ENCODE measurements at regions not wholly inside any gene's neighbourhood (a gene's known extent, or its start where the extent isn't known, plus 50 kb on each side); places are given as distances from the start of the nearest gene placed in this dataset.
"Not testable (repeated sequence)": the region's sequence is repeated elsewhere in the genome, so short reads cannot be mapped to it uniquely, and the experiment has no call there.

GRCh38 chrX:144717682-144718081 is 529.6 kb upstream of the SPANXN1 start:
- H3K36me3 ChIP-seq, result no peaks in the 10 kb centered on the region
- H3K27ac ChIP-seq, result no peak overlapping the region
- no peak for DNase-seq

DNA sequence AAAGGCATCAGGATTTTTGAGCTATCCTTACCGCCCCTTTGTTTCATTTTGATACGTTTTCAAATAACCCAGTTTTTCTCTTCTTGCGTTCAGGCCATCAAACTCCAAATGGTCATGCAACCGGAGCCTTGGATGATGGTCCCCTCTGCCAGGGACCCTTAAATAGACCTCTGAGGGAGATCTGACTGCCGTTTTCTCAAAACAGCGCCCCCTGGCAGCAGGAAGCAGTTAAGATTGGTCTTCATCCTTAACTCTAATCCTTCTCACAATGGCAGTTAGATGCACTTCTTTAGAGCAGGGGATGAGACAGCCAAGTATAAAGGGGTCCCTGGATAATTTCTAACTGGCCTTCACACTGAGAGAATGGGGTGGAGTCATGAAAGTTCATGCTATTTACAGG is 525.0 kb upstream of the SPANXN1 start:
- Histone ChIP-seq H3K4me1 (no peaks in the 10 kb centered on the region), H3K27me3 (no peaks in the 10 kb centered on the region), H3K27ac (no peak overlapping the region), H3K9me3 (no peaks in the 10 kb centered on the region), H3K4me3 (no peak overlapping the region), H3K36me3 (no peaks in the 10 kb centered on the region)
- no peak for TF ChIP-seq CTCF (IDR thresholded peaks at IDR 0.05)
- no peak for DNase-seq
- intact Hi-C loops (cut with DNase I; ENCODE audit: low total_unique reads), result no loop called here

More at GRCh38 chrX:144717682-144718081, 529.6 kb upstream of the SPANXN1 start:
- Histone ChIP-seq H3K27me3 (no peaks in the 10 kb centered on the region), H3K9me3 (no peaks in the 10 kb centered on the region), H3K4me3 (no peak overlapping the region), H3K4me1 (peaks cover 0 to 4% (median 0%) of the 10 kb centered on the region in 4 donors)
- TF ChIP-seq CTCF (IDR thresholded peaks at IDR 0.05), result no peak
- intact Hi-C loops (cut with DNase I; ENCODE audit: low total_unique reads), result no loop called here

DNA sequence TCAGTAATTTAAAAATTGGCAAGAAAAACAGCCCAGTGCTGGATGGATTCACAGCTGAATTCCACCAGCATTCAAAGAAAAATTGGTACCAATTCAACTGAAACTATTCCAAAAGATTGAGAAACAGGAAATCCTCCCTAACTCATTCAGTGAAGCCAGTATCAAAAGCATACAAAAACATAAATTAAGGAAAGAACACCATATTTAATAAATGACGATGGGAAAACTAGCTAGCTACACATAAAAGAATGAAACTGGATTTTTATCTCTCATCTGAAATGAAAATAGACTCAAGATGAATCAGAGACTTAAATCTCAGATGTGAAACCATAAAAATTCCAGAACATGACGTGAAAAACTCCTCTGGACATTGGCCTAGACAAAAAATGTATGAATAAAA is 516.8 kb upstream of the SPANXN1 start:
- Histone ChIP-seq H3K9me3 (no peaks in the 10 kb centered on the region), H3K27me3 (no peaks in the 10 kb centered on the region), H3K36me3 (no peaks in the 10 kb centered on the region), H3K4me3 (no peak overlapping the region), H3K4me1 (no peaks in the 10 kb centered on the region), H3K27ac (no peak overlapping the region)
- intact Hi-C loops (cut with DNase I; ENCODE audit: low total_unique reads), result no loop called here
- TF ChIP-seq CTCF (IDR thresholded peaks at IDR 0.05), result no peak
- no peak for DNase-seq

DNA sequence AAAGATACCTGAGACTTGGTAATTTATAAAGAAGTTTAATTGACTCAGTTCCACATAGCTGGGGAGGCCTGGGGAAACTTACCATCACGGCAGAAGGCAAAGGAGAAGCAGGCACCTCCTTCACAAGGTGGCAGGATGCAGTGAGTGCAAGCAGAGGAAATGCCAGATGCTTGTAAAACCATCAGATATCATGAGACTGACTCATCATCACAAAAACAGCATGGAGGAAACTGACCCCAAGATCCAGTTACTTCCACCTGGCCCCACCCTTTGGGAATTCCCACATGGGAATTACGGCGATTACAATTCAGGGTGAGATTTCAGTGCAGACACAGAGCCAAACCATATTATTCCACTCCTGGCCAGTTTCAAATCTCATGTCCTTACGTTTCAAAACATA is 514.7 kb upstream of the SPANXN1 start:
- no peak for DNase-seq
- no peak for TF ChIP-seq CTCF (IDR thresholded peaks at IDR 0.05)
- no peaks in the 10 kb centered on the region for H3K9me3 ChIP-seq
- no peak overlapping the region for H3K27ac ChIP-seq
- H3K36me3 ChIP-seq, result no peaks in the 10 kb centered on the region
- H3K4me3 ChIP-seq, result no peak overlapping the region
- intact Hi-C loops (cut with DNase I; ENCODE audit: low total_unique reads), result no loop called here
- H3K4me1 ChIP-seq, result no peaks in the 10 kb centered on the region
- H3K27me3 ChIP-seq, result no peaks in the 10 kb centered on the region

DNA sequence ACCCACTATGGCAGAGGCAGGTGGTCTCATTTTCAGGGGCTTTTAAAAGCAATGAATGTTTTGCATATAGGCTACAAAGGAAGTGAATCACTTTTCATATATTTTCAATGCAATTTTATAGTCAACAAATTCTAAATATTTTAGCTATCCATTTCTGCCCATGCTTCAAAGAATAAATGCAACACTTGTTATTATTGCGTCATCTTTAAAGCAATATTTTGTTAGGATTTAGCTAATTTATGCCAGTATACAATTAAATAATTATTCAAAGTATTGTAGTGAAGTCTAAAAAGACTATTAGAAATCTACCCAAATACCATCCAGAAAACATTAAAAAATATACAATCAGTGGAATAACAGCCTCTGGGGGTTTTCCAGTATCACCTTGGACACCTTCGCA is 509.1 kb upstream of the SPANXN1 start:
- no peak overlapping the region for H3K27ac ChIP-seq
- no peak overlapping the region for H3K4me3 ChIP-seq
- no peaks in the 10 kb centered on the region for H3K27me3 ChIP-seq
- intact Hi-C loops (cut with DNase I; ENCODE audit: low total_unique reads), result no loop called here
- H3K9me3 ChIP-seq, result no peaks in the 10 kb centered on the region
- TF ChIP-seq CTCF (IDR thresholded peaks at IDR 0.05), result no peak
- no peak for DNase-seq
- H3K4me1 ChIP-seq, result no peaks in the 10 kb centered on the region
- H3K36me3 ChIP-seq, result no peaks in the 10 kb centered on the region

DNA sequence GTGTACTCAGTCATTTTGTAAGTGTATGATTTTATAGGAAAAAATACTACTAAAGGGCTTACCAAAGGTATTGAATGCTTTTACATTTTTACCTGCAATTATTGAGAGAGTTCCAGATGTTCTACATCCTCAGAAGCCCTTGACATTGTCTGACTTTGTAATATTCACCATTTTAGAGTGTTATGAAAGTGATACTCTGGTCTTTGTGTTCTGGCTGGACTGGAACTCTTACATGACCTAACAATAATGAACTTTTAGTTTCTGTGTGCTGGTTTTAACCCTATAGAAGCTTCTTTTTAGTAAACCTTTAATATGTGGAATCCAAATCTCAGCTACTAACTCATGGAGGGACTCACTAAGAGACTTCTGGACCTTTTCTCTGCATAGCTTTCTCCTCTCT is 478.8 kb upstream of the SPANXN1 start:
- intact Hi-C loops (cut with DNase I; ENCODE audit: low total_unique reads), result no loop called here
- no peak for DNase-seq
- TF ChIP-seq CTCF (IDR thresholded peaks at IDR 0.05), result no peak
- H3K4me1 ChIP-seq, result no peaks in the 10 kb centered on the region
- no peak overlapping the region for H3K4me3 ChIP-seq
- no peaks in the 10 kb centered on the region for H3K27me3 ChIP-seq
- H3K27ac ChIP-seq, result no peak overlapping the region
- H3K9me3 ChIP-seq, result no peaks in the 10 kb centered on the region
- H3K36me3 ChIP-seq, result no peaks in the 10 kb centered on the region

DNA sequence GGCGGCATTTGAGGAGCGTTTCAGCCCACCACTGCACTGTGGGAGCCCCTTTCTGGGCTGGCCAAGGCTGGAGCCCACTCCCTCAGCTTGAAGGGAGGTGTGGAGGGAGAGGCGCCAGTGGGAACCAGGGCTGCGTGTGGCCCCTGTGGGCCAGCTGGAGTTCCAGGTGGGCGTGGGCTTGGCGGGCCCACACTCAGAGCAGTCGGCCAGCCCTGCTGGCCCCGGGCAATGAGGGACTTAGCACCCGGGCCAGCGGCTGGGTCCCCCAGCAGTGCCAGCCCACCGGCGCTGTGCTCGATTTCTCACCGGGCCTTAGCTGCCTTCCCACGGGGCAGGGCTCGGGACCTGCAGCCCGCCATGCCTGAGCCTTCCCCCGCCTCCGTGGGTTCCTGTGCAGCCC is 463.8 kb upstream of the SPANXN1 start:
- DNase-seq; intact Hi-C loops (cut with DNase I; ENCODE audit: low total_unique reads): not testable (repeated sequence)

More for the DNA sequence above, 463.8 kb upstream of the SPANXN1 start:
- not testable (repeated sequence) for H3K4me1 ChIP-seq, H3K27ac ChIP-seq, H3K27me3 ChIP-seq, H3K36me3 ChIP-seq, H3K9me3 ChIP-seq, H3K4me3 ChIP-seq

All from tibial artery (tissue), 4 donors.